MCF 10A (cell line): ENCODE measurements at regions not wholly inside any gene's neighbourhood (a gene's known extent, or its start where the extent isn't known, plus 50 kb on each side); places are given as distances from the start of the nearest gene placed in this dataset.

Source experiments
- BruUV-seq: library from RNA; stranded (reverse); fragments of 400-500 nt; replicated peaks from 2 replicates; lab custom pipeline; 2021; lab: Mats Ljungman, UMichigan
- CTCF ChIA-PET: fragments of 300-600 bp; sonication (Branson Sonifier 250); formaldehyde crosslinking; extraction: SDS; loops from one replicate; lab custom pipeline; 2021; ENCODE audit warnings: antibody characterized with exemption, inconsistent platforms; lab: Yijun Ruan, JAX
- POLR2A ChIA-PET: fragments of 300-600, 350-650 bp; sonication (Branson Sonifier 250); formaldehyde crosslinking; extraction: SDS; loops from one replicate; lab custom pipeline; 2020; ENCODE audit warnings: antibody characterized with exemption, inconsistent platforms; lab: Yijun Ruan, JAX
- DNase-seq: peaks from one replicate; pipeline ENCODE4 v3.0.0-alpha.2; 2018; ENCODE audit not compliant: unreplicated experiment
- H3K27ac Mint-ChIP-seq: one replicate; pipeline ENCODE4 v1.8.0; 2022; ENCODE audit warnings: mild to moderate bottlenecking, low read depth, mixed read lengths; ENCODE audit not compliant: unreplicated experiment
- H3K27me3 Mint-ChIP-seq: one replicate; pipeline ENCODE4 v1.8.0; 2022; ENCODE audit warnings: mixed read lengths; ENCODE audit not compliant: insufficient read depth, unreplicated experiment
- H3K36me3 Mint-ChIP-seq: one replicate; pipeline ENCODE4 v1.8.0; 2022; ENCODE audit warnings: mild to moderate bottlenecking, moderate library complexity, mixed read lengths; ENCODE audit not compliant: insufficient read depth, unreplicated experiment
- H3K4me1 Mint-ChIP-seq: one replicate; pipeline ENCODE4 v1.8.0; 2022; ENCODE audit warnings: mixed read lengths; ENCODE audit not compliant: insufficient read depth, unreplicated experiment
- H3K4me3 Mint-ChIP-seq: one replicate; pipeline ENCODE4 v1.8.0; 2022; ENCODE audit warnings: mild to moderate bottlenecking, moderate library complexity, mixed read lengths; ENCODE audit not compliant: unreplicated experiment
- H3K9me3 Mint-ChIP-seq: one replicate; pipeline ENCODE4 v1.8.0; 2022; ENCODE audit warnings: mixed read lengths; ENCODE audit not compliant: unreplicated experiment
- intact Hi-C: fragments of 100-400 bp; cut with micrococcal nuclease; formaldehyde crosslinking; loops from 2 replicates; pipeline ENCODE4 v1.14.1; 2022
- TF ChIP-seq, protein P1 (sequence below): fragments of 200-600 bp; IDR thresholded peaks from one replicate; pipeline ENCODE4 v1.8.0; 2022; ENCODE audit warnings: antibody characterized with exemption, mild to moderate bottlenecking; ENCODE audit not compliant: unreplicated experiment

DNA sequence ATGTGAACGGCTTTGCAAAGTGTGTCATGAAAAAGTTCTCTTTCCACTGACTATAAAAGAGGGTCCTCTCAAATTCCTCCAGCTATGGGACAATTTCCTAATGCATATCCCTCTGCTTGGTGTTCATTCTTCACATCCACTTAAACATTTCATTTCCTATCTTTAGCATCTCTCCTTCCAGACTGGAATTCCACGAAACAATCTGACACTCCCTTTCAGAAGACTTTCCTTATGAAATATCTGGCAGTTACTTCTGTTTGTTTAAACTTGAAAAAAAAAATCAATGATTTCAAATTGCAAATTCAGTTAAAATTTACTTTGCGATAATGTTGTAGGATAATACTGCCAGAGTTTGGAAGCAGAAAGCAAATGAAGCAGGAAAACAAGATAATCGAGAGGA is 105.8 kb upstream of the SELENOK start:
- POLR2A ChIA-PET: no interaction called here
- Mint-ChIP-seq H3K4me3 (no peak overlapping the region), H3K4me1 (peaks cover 6% of the 10 kb centered on the region), H3K27me3 (no peaks in the 10 kb centered on the region), H3K36me3 (no peaks in the 10 kb centered on the region), H3K9me3 (no peaks in the 10 kb centered on the region), H3K27ac (no peak overlapping the region)
- no TSS peak for BruUV-seq
- TF ChIP-seq, protein P1, sequence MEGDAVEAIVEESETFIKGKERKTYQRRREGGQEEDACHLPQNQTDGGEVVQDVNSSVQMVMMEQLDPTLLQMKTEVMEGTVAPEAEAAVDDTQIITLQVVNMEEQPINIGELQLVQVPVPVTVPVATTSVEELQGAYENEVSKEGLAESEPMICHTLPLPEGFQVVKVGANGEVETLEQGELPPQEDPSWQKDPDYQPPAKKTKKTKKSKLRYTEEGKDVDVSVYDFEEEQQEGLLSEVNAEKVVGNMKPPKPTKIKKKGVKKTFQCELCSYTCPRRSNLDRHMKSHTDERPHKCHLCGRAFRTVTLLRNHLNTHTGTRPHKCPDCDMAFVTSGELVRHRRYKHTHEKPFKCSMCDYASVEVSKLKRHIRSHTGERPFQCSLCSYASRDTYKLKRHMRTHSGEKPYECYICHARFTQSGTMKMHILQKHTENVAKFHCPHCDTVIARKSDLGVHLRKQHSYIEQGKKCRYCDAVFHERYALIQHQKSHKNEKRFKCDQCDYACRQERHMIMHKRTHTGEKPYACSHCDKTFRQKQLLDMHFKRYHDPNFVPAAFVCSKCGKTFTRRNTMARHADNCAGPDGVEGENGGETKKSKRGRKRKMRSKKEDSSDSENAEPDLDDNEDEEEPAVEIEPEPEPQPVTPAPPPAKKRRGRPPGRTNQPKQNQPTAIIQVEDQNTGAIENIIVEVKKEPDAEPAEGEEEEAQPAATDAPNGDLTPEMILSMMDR: no peak
- intact Hi-C loops: no loop called here
- CTCF ChIA-PET: no interaction called here
- no peak for DNase-seq

DNA sequence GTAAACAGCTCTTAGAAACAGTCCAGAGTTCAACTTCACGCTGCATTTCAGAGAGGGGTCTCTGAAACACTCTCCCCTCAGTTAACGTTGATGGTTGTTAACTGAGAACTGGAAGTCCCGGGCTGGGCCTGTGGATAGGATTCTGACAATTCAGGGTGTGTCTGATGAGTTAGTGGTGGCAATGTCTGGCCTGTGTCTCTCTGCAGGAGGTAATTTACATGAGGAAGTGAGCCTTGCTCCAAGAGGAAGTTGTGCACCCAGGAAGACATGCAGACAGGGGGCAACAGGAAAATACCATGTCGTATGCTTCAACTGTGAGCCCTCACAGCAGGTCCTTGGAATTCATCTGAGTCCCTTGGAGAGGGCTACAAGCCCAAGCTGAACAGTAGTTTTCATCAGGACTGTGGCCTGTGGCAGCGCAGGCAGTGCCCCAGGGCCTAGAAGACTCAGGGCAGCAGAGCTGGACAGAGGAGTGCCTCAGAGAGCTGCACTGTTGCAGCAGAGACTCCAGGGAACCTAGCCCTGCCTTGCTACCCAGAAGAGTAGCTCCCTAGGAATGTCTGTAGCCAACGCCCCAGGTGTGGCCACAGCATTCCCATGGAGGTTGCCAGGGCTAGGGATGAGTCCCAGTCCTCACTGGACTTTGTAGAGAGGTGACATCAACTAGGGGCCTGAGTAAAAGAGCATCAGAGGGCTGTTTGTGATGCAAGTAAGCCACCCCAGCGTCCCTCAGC is 104.6 kb upstream of the SELENOK start:
- intact Hi-C loops: no loop called here
- ChIA-PET CTCF (interaction anchor here (0.5 kb wide), 1 partner anchor 57 kb away, joined by 5 read pairs; no protein-coding TSS in a partner anchor), POLR2A (no interaction called here)
- TF ChIP-seq, protein P1: no peak
- Mint-ChIP-seq H3K4me1 (peaks cover 6% of the 10 kb centered on the region), H3K4me3 (no peak overlapping the region), H3K36me3 (no peaks in the 10 kb centered on the region), H3K27ac (no peak overlapping the region), H3K27me3 (no peaks in the 10 kb centered on the region), H3K9me3 (no peaks in the 10 kb centered on the region)
- no TSS peak for BruUV-seq
- peak; percentile 22 for DNase-seq

DNA sequence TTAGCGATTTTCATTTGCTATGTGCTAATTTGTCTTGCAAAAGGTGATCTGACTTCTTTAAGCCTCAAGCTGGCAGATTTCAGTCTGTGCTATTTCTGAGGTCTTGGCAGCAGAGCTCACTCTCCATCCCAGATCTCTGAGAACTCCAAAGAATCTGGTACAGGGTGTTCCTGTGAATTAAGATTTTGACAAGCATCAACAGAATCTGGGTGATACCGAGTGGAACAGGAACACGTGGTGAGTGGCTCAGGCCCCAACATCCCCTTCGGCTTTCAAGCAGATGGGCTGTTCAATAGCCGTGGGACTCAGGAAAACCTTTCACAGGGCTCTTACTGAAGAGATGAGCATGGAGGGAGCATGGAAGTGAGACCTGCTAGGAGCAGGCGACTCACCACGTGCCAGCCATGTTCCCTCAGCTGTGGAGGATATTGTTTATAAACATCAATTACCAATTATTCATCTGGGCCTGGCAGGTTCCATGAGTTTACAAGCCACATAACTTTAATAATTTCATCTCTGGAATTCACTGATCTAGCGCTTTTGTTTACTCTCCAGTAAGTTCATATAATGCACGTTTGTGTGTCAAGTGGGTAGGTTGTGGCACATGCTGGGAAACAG is 103.4 kb upstream of the SELENOK start:
- DNase-seq: no peak
- no peaks in the 10 kb centered on the region for H3K27me3 Mint-ChIP-seq
- peaks cover 6% of the 10 kb centered on the region for H3K4me1 Mint-ChIP-seq
- TF ChIP-seq, protein P1: no peak
- no peaks in the 10 kb centered on the region for H3K9me3 Mint-ChIP-seq
- no peak overlapping the region for H3K27ac Mint-ChIP-seq
- H3K4me3 Mint-ChIP-seq: no peak overlapping the region
- ChIA-PET POLR2A (no interaction called here), CTCF (interaction anchor here (0.6 to 1.1 kb wide), 3 partner anchors 20 to 75 kb away, joined by 3 to 4 read pairs (median 3); no protein-coding TSS in a partner anchor)
- H3K36me3 Mint-ChIP-seq: no peaks in the 10 kb centered on the region
- BruUV-seq: no TSS peak
- intact Hi-C loops: no loop called here

DNA sequence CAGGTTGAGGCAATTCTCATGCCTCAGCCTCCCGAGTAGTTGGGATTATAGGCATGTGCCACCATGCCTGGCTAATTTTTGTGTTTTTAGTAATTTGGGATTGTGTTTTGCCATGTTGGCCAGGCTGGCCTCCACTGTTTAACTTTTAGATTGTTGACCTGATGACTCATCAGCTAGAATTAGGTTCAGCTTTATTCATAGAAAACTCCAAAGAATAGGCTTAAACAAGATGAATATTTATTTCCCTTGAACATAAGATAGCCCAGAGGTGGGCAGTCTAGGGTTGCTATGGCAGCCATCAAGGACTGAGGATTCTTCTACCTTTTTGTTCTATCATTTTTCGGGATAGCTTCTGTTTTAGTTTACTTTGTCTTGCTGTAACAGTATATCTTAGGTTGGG is 99.6 kb upstream of the SELENOK start:
- Mint-ChIP-seq H3K4me1 (peaks cover 4% of the 10 kb centered on the region), H3K9me3 (no peaks in the 10 kb centered on the region), H3K4me3 (no peak overlapping the region), H3K27me3 (no peaks in the 10 kb centered on the region), H3K27ac (no peak overlapping the region), H3K36me3 (no peaks in the 10 kb centered on the region)
- POLR2A ChIA-PET: no interaction called here
- no peak for DNase-seq
- no TSS peak for BruUV-seq
- CTCF ChIA-PET: interaction anchor here (0.8 kb wide), 1 partner anchor 117 kb away, joined by 3 read pairs; no protein-coding TSS in a partner anchor
- intact Hi-C loops: no loop called here
- TF ChIP-seq, protein P1: no peak
